WTC11 (cell line): ENCODE measurements at regions not wholly inside any gene's neighbourhood (a gene's known extent, or its start where the extent isn't known, plus 50 kb on each side); places are given as distances from the start of the nearest gene placed in this dataset.

Experiments used
- ATAC-seq: fragments of 200-7000 bp; cut with Tn5 transposase; 2 replicates; pipeline ENCODE4 v1.10.0; 2021; ENCODE audit warnings: mild to moderate bottlenecking, moderate library complexity
- CTCF ChIA-PET: fragments of 300-600 bp; sonication (Branson Sonifier 250); formaldehyde crosslinking; loops from one replicate; lab custom pipeline; 2021; ENCODE audit warnings: antibody characterized with exemption; lab: Charles Lee
- POLR2A ChIA-PET: fragments of 350-600 bp; sonication (Branson Sonifier 250); formaldehyde crosslinking; loops from one replicate; lab custom pipeline; 2021; ENCODE audit warnings: antibody characterized with exemption; lab: Charles Lee
- DNase-seq: peaks from one replicate; pipeline ENCODE4 v3.0.0; 2021; ENCODE audit warnings: low spot score
- H3K27ac Mint-ChIP-seq: 2 replicates; pipeline ENCODE4 v1.8.0; 2021; ENCODE audit warnings: mixed read lengths
- H3K27me3 Mint-ChIP-seq: 2 replicates; pipeline ENCODE4 v1.8.0; 2021; ENCODE audit warnings: low read depth, mild to moderate bottlenecking, moderate library complexity, mixed read lengths
- H3K36me3 Mint-ChIP-seq: 2 replicates; pipeline ENCODE4 v1.8.0; 2021; ENCODE audit warnings: mixed read lengths
- H3K4me1 Mint-ChIP-seq: 2 replicates; pipeline ENCODE4 v1.8.0; 2022; ENCODE audit warnings: mixed read lengths
- H3K4me3 Mint-ChIP-seq: 2 replicates; pipeline ENCODE4 v1.8.0; 2021; ENCODE audit warnings: mild to moderate bottlenecking, moderate library complexity, mixed read lengths
- H3K9me3 Mint-ChIP-seq: 2 replicates; pipeline ENCODE4 v1.8.0; 2021; ENCODE audit warnings: mixed read lengths
- CTCF ChIP-seq: fragments of 200-600 bp; IDR thresholded peaks from 2 replicates; pipeline ENCODE4 v1.8.0; 2022; ENCODE audit warnings: antibody characterized with exemption
- ERG ChIP-seq: fragments of 250-450 bp; sonication (Bioruptor Pico); IDR thresholded peaks from 2 replicates; pipeline ENCODE4 v1.8.0; 2021; ENCODE audit warnings: mild to moderate bottlenecking
- JUN ChIP-seq: sonication (generic); formaldehyde crosslinking; IDR thresholded peaks from 2 replicates; pipeline ENCODE4 v1.8.0; 2023; ENCODE audit warnings: mild to moderate bottlenecking, missing genetic modification reagents
- NFATC4 ChIP-seq: fragments of 250-450 bp; sonication (Bioruptor Pico); IDR thresholded peaks from 2 replicates; pipeline ENCODE4 v1.9.0; 2021; ENCODE audit warnings: mild to moderate bottlenecking
- NFYB ChIP-seq: sonication (generic); formaldehyde crosslinking; conservative IDR thresholded peaks from 2 replicates; pipeline ENCODE4 v1.8.0; 2022; ENCODE audit warnings: low read depth, missing genetic modification reagents
- NR3C1 ChIP-seq: sonication (generic); formaldehyde crosslinking; conservative IDR thresholded peaks from 2 replicates; pipeline ENCODE4 v1.8.1; 2023; ENCODE audit warnings: low read depth, mild to moderate bottlenecking, missing genetic modification reagents
- PREB ChIP-seq: sonication (generic); formaldehyde crosslinking; IDR thresholded peaks from 2 replicates; pipeline ENCODE4 v1.8.1; 2022; ENCODE audit warnings: mild to moderate bottlenecking, missing genetic modification reagents, moderate library complexity, borderline replicate concordance
- RELA ChIP-seq: sonication (generic); formaldehyde crosslinking; IDR thresholded peaks from 2 replicates; pipeline ENCODE4 v1.8.1; 2022; ENCODE audit warnings: missing genetic modification reagents, mild to moderate bottlenecking, borderline replicate concordance
- SMAD4 ChIP-seq: sonication (generic); formaldehyde crosslinking; IDR thresholded peaks from 2 replicates; pipeline ENCODE4 v1.8.0; 2022; ENCODE audit warnings: mild to moderate bottlenecking, missing genetic modification reagents
- SOX15 ChIP-seq: fragments of 250-450 bp; sonication (Bioruptor Pico); IDR thresholded peaks from 2 replicates; pipeline ENCODE4 v1.9.0; 2021; ENCODE audit warnings: mild to moderate bottlenecking
- ZNF423 ChIP-seq: fragments of 250-450 bp; sonication (Bioruptor Pico); IDR thresholded peaks from 2 replicates; pipeline ENCODE4 v2.1.2; 2022; ENCODE audit warnings: mild to moderate bottlenecking, moderate library complexity
- TF ChIP-seq, protein P1 (sequence below): sonication (generic); formaldehyde crosslinking; IDR thresholded peaks from 2 replicates; pipeline ENCODE4 v1.8.1; 2023; ENCODE audit warnings: mild to moderate bottlenecking, missing genetic modification reagents
- TF ChIP-seq, protein P2 (sequence below): sonication (generic); formaldehyde crosslinking; IDR thresholded peaks from 2 replicates; pipeline ENCODE4 v1.8.0; 2023; ENCODE audit warnings: missing genetic modification reagents, mild to moderate bottlenecking, borderline replicate concordance
- TF ChIP-seq, protein P3 (sequence below): sonication (generic); formaldehyde crosslinking; IDR thresholded peaks from 2 replicates; pipeline ENCODE4 v1.8.1; 2022; ENCODE audit warnings: missing genetic modification reagents, borderline replicate concordance
- TF ChIP-seq, protein P4 (sequence below): sonication (generic); formaldehyde crosslinking; IDR thresholded peaks from 2 replicates; pipeline ENCODE4 v1.8.0; 2022; ENCODE audit warnings: mild to moderate bottlenecking, missing genetic modification reagents
- TF ChIP-seq, protein P5 (sequence below): sonication (generic); formaldehyde crosslinking; IDR thresholded peaks from 2 replicates; pipeline ENCODE4 v1.8.1; 2023; ENCODE audit warnings: mild to moderate bottlenecking, missing genetic modification reagents, moderate library complexity

GRCh38 chr15:29538044-29538443 lies 268.4 kb upstream of the NSMCE3 start:
- TF ChIP-seq PREB (CRISPR knock-in tag) (no peak), ZNF423 (CRISPR knock-in tag) (no peak), NR3C1 (CRISPR knock-in tag) (no peak), SMAD4 (CRISPR knock-in tag) (no peak), CTCF (no peak)
- TF ChIP-seq, protein P1, sequence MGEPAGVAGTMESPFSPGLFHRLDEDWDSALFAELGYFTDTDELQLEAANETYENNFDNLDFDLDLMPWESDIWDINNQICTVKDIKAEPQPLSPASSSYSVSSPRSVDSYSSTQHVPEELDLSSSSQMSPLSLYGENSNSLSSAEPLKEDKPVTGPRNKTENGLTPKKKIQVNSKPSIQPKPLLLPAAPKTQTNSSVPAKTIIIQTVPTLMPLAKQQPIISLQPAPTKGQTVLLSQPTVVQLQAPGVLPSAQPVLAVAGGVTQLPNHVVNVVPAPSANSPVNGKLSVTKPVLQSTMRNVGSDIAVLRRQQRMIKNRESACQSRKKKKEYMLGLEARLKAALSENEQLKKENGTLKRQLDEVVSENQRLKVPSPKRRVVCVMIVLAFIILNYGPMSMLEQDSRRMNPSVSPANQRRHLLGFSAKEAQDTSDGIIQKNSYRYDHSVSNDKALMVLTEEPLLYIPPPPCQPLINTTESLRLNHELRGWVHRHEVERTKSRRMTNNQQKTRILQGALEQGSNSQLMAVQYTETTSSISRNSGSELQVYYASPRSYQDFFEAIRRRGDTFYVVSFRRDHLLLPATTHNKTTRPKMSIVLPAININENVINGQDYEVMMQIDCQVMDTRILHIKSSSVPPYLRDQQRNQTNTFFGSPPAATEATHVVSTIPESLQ (CRISPR knock-in tag), result no peak
- TF ChIP-seq, protein P2, sequence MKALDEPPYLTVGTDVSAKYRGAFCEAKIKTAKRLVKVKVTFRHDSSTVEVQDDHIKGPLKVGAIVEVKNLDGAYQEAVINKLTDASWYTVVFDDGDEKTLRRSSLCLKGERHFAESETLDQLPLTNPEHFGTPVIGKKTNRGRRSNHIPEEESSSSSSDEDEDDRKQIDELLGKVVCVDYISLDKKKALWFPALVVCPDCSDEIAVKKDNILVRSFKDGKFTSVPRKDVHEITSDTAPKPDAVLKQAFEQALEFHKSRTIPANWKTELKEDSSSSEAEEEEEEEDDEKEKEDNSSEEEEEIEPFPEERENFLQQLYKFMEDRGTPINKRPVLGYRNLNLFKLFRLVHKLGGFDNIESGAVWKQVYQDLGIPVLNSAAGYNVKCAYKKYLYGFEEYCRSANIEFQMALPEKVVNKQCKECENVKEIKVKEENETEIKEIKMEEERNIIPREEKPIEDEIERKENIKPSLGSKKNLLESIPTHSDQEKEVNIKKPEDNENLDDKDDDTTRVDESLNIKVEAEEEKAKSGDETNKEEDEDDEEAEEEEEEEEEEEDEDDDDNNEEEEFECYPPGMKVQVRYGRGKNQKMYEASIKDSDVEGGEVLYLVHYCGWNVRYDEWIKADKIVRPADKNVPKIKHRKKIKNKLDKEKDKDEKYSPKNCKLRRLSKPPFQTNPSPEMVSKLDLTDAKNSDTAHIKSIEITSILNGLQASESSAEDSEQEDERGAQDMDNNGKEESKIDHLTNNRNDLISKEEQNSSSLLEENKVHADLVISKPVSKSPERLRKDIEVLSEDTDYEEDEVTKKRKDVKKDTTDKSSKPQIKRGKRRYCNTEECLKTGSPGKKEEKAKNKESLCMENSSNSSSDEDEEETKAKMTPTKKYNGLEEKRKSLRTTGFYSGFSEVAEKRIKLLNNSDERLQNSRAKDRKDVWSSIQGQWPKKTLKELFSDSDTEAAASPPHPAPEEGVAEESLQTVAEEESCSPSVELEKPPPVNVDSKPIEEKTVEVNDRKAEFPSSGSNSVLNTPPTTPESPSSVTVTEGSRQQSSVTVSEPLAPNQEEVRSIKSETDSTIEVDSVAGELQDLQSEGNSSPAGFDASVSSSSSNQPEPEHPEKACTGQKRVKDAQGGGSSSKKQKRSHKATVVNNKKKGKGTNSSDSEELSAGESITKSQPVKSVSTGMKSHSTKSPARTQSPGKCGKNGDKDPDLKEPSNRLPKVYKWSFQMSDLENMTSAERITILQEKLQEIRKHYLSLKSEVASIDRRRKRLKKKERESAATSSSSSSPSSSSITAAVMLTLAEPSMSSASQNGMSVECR, result no peak
- H3K4me3 Mint-ChIP-seq, result no peak overlapping the region
- H3K36me3 Mint-ChIP-seq, result no peaks in the 10 kb centered on the region
- H3K4me1 Mint-ChIP-seq, result peaks cover 32% of the 10 kb centered on the region
- no peaks in the 10 kb centered on the region for H3K9me3 Mint-ChIP-seq
- POLR2A ChIA-PET, result no interaction called here
- H3K27ac Mint-ChIP-seq, result no peak overlapping the region
- ATAC-seq (no peak), DNase-seq (no peak)
- CTCF ChIA-PET, result no interaction called here
- no peaks in the 10 kb centered on the region for H3K27me3 Mint-ChIP-seq

- H3K4me1 Mint-ChIP-seq, result peaks cover 45% of the 10 kb centered on the region
- POLR2A ChIA-PET, result no interaction called here
- CTCF ChIA-PET, result no interaction called here
Observed at GRCh38 chr15:29535952-29536351, 266.3 kb upstream of the NSMCE3 start.

More at GRCh38 chr15:29535952-29536351, 266.3 kb upstream of the NSMCE3 start:
- no peaks in the 10 kb centered on the region for H3K9me3 Mint-ChIP-seq
- H3K27me3 Mint-ChIP-seq, result no peaks in the 10 kb centered on the region
- DNase-seq, result no peak
- H3K4me3 Mint-ChIP-seq, result no peak overlapping the region
- H3K36me3 Mint-ChIP-seq, result no peaks in the 10 kb centered on the region
- no peak for ATAC-seq
- peak overlapping the region; percentile 41; the same call in 1 of the 2 replicates for H3K27ac Mint-ChIP-seq
- TF ChIP-seq RELA (CRISPR knock-in tag) (no peak), PREB (CRISPR knock-in tag) (no peak), JUN (CRISPR knock-in tag) (no peak), ERG (CRISPR knock-in tag) (no peak), NFYB (CRISPR knock-in tag) (peak; percentile 68), SOX15 (CRISPR knock-in tag) (no peak), NFATC4 (CRISPR knock-in tag) (no peak)
- TF ChIP-seq, protein P1 (CRISPR knock-in tag), result no peak
- TF ChIP-seq, protein P3, sequence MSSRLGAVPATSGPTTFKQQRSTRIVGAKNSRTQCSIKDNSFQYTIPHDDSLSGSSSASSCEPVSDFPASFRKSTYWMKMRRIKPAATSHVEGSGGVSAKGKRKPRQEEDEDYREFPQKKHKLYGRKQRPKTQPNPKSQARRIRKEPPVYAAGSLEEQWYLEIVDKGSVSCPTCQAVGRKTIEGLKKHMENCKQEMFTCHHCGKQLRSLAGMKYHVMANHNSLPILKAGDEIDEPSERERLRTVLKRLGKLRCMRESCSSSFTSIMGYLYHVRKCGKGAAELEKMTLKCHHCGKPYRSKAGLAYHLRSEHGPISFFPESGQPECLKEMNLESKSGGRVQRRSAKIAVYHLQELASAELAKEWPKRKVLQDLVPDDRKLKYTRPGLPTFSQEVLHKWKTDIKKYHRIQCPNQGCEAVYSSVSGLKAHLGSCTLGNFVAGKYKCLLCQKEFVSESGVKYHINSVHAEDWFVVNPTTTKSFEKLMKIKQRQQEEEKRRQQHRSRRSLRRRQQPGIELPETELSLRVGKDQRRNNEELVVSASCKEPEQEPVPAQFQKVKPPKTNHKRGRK (CRISPR knock-in tag), result no peak
- TF ChIP-seq, protein P4, sequence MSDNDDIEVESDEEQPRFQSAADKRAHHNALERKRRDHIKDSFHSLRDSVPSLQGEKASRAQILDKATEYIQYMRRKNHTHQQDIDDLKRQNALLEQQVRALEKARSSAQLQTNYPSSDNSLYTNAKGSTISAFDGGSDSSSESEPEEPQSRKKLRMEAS (CRISPR knock-in tag), result no peak
- TF ChIP-seq, protein P5, sequence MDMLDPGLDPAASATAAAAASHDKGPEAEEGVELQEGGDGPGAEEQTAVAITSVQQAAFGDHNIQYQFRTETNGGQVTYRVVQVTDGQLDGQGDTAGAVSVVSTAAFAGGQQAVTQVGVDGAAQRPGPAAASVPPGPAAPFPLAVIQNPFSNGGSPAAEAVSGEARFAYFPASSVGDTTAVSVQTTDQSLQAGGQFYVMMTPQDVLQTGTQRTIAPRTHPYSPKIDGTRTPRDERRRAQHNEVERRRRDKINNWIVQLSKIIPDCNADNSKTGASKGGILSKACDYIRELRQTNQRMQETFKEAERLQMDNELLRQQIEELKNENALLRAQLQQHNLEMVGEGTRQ (CRISPR knock-in tag), result peak; percentile 50; the same call in 1 of the 2 replicates
- TF ChIP-seq, all 79 proteins: peak for 2
